GM12865 (cell line): ENCODE measurements at regions not wholly inside any gene's neighbourhood (a gene's known extent, or its start where the extent isn't known, plus 50 kb on each side); places are given as distances from the start of the nearest gene placed in this dataset.

Experiments used
- DNase-seq: peaks from one replicate; pipeline ENCODE4 v3.0.0; 2010; ENCODE audit warnings: low read depth
- H3K4me3 ChIP-seq: 2 replicates; pipeline ENCODE4 v1.5.1; 2011; ENCODE audit warnings: mild to moderate bottlenecking, low read depth, low read length, control low read depth
- TF ChIP-seq, protein P1 (sequence below): IDR thresholded peaks from 2 replicates; pipeline ENCODE4 v1.5.1; 2011; ENCODE audit warnings: low read length, control low read depth, low read depth, inconsistent platforms; ENCODE audit not compliant: insufficient read depth; ENCODE audit errors: missing control alignments

DNA sequence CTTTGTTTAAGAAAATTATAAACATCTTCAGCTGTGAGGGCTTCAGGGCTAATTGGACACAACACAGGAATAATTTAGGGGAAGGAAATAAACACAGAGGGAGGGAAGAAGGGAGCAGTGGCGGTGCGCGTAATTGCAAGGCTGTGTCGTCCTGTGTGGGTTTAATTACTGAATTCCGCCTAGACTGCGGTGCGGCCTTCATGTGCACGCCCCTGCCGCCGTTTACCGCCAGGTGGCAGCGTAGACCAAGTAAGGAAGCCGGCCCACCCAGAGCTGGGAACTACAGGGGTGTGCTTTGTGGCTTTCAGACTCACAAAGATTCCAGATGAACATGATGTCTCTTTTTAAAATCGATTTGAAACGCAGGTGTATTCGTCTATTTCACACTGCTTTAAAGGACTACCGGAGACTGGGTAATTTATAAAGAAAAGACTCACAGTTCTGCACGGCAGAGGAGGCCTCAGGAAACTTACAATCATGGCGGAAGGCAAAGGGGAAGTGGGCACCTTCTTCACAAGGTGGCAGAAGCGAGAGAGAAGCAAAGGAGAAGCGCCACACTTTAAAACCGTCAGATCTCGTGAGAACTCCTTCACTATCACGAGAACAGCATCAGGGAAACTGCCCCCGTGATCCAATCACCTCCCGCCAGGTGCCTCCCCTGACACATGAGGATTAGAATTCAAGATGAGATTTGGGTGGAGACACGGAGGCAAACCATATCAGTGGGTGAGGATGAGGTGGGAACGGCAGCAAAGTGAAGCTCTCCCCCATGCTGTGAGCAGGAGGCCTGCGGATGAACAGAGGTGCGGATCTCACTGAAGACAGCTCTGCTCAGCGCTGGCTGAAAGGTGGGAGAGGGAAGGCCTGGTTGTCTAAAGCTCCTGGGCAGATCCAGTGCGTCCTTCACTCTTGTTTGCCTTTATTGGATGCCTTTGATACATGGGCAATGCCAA, 222.0 kb upstream of the PDE10A start:
- TF ChIP-seq, protein P1, sequence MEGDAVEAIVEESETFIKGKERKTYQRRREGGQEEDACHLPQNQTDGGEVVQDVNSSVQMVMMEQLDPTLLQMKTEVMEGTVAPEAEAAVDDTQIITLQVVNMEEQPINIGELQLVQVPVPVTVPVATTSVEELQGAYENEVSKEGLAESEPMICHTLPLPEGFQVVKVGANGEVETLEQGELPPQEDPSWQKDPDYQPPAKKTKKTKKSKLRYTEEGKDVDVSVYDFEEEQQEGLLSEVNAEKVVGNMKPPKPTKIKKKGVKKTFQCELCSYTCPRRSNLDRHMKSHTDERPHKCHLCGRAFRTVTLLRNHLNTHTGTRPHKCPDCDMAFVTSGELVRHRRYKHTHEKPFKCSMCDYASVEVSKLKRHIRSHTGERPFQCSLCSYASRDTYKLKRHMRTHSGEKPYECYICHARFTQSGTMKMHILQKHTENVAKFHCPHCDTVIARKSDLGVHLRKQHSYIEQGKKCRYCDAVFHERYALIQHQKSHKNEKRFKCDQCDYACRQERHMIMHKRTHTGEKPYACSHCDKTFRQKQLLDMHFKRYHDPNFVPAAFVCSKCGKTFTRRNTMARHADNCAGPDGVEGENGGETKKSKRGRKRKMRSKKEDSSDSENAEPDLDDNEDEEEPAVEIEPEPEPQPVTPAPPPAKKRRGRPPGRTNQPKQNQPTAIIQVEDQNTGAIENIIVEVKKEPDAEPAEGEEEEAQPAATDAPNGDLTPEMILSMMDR: peak; percentile 88
- H3K4me3 ChIP-seq: no peak overlapping the region

DNA sequence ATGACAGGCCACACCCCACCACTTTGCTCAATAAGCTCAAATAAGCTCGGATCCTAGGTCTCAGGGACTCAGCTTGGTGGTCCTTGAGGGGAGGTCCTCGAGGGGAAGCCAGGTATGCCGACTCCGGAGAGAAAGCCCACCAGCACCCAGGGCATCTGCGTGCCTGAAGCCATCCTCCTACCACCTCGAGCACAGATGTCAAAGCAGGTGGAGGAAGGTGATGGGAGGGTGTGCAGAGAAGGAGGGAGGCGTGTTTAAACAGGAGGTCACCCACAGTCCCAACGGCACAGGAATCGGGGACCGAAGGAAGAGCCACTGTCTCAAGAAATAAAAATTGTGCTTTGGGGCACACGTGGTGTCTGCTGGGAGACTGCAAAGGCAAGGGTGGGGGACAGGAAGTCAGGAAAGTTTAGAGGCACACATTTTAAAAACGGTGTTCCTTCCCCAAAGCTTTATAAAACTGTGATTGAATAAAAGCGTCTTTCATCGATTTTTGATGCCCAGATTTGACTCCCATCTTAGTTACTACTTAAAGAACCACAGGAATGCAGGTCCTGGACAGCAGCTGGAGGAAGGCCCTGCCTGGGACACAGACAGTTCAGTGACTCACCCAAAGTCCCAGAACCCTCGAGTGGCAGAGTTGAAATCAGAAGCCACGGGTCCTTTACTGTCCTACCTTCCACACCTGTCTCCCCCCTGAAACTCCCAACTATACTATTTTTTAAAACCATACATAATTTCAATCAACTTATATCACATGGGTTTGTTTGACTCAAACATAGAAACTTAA, 221.0 kb upstream of the PDE10A start:
- H3K4me3 ChIP-seq: no peak overlapping the region
- TF ChIP-seq, protein P1: no peak
- no peak for DNase-seq

More for the DNA sequence above, 222.0 kb upstream of the PDE10A start:
- peak; percentile 79 for DNase-seq

DNA sequence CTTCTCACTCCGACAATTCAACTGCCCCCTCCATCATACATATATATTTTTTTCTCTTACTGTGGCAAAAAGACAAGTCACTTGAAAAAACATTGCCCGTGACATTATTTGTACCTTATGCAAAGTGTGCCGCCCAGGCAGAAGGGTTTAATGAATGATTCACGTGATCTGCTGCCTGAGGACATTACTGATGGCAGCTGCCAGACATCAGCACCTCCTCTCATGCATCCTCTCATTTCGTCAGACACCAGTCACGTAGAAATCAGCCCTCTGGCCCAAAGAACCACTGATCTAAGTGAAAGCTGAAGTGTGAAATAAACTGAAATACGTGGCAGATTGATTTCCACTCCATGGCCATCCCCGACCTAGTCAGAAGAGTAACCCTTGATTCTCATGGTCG, 218.8 kb upstream of the PDE10A start:
- H3K4me3 ChIP-seq: no peak overlapping the region
- DNase-seq: no peak
- TF ChIP-seq, protein P1: no peak

DNA sequence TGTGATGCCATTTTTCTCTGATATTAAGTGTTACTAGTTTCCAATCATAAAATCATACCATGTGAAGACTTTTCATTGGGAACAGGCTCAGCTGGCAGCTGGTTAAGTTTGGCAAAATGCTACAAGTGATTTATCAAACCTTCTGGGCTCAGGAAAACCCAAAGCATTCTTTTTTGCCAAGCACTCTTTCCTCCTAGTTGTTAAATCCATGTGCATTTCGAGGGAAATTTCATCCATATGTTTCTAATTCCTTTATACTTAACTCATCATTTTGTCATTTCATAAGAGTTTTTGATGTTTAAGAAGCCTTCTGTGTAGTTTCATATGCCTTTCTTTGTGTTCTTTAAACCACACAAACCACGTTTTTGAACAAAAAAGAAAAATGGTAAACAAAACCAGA, 217.6 kb upstream of the PDE10A start:
- no peak overlapping the region for H3K4me3 ChIP-seq
- no peak for DNase-seq
- TF ChIP-seq, protein P1: no peak

DNA sequence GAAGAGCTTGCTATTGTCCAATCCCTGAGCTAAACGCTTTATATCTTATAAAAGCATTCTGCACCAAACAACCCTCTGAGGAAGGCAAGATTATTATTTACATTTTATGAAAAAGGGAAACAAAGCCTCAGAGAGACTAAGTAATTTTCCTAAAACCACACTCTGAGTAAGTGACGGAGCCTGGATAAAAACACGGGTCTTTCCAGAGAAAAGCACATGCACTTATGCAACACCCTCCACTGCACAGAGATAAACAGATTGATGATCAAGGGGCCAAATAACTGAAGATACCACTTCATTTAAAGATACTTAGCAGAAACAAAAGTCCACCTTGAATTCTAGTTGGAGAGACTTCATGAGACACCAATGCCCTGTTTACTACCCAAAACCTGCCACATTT, 214.7 kb upstream of the PDE10A start:
- DNase-seq: no peak
- TF ChIP-seq, protein P1: no peak
- no peak overlapping the region for H3K4me3 ChIP-seq

DNA sequence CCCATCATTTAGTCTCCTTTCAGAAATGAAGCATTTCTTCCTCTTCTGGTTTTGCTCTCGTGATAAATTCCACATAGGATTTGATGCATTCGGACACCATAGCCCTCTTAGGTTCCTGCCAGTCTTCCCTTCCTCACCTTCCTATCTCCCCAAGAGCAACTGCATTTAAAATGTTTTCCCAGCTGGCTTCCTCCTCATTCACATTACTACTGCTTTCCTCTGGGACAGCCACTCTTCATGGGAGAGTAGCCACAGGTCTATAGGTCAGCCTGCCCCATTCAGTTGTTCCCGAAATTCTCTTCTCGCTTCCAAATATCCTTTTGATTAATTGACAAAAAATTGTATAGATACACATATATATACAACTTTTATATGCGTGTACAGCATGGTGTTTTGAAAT, 214.2 kb upstream of the PDE10A start:
- H3K4me3 ChIP-seq: no peak overlapping the region
- TF ChIP-seq, protein P1: no peak
- no peak for DNase-seq
